Activated T-cell treated with anti-CD3 and anti-CD28 coated beads for 24 hours (primary cell): ENCODE measurements at regions not wholly inside any gene's neighbourhood (a gene's known extent, or its start where the extent isn't known, plus 50 kb on each side); places are given as distances from the start of the nearest gene placed in this dataset.
"Not testable (repeated sequence)": the region's sequence is repeated elsewhere in the genome, so short reads cannot be mapped to it uniquely, and the experiment has no call there.

Experiments
- DNase-seq: peaks from one replicate; pipeline ENCODE4 v3.0.0-alpha.2; 2020; ENCODE audit warnings: low read depth

GRCh38 chr1:234820597-234820996 lies 210.6 kb upstream of the IRF2BP2 start:
- no peak for DNase-seq

GRCh38 chr1:234819845-234820244 lies 209.9 kb upstream of the IRF2BP2 start:
- not testable (repeated sequence) for DNase-seq

- not testable (repeated sequence) for DNase-seq
Measured at GRCh38 chr1:234818040-234818387, 208.0 kb upstream of the IRF2BP2 start.

- DNase-seq, result not testable (repeated sequence)
Measured at GRCh38 chr1:234817313-234818039, 207.5 kb upstream of the IRF2BP2 start.

- not testable (repeated sequence) for DNase-seq
Measured at GRCh38 chr1:234816864-234817263, 206.9 kb upstream of the IRF2BP2 start.

- not testable (repeated sequence) for DNase-seq
Measured at GRCh38 chr1:234816186-234816851, 206.3 kb upstream of the IRF2BP2 start.

- not testable (repeated sequence) for DNase-seq
Measured at GRCh38 chr1:234815295-234815815, 205.4 kb upstream of the IRF2BP2 start.

- DNase-seq, result not testable (repeated sequence)
Measured at GRCh38 chr1:234814235-234814634, 204.3 kb upstream of the IRF2BP2 start.

GRCh38 chr1:234811824-234812223 lies 201.8 kb upstream of the IRF2BP2 start:
- DNase-seq, result not testable (repeated sequence)

GRCh38 chr1:234810726-234811125 lies 200.7 kb upstream of the IRF2BP2 start:
- DNase-seq, result not testable (repeated sequence)

- not testable (repeated sequence) for DNase-seq
Measured at GRCh38 chr1:234809854-234810245, 199.9 kb upstream of the IRF2BP2 start.

GRCh38 chr1:234808943-234809853 lies 199.2 kb upstream of the IRF2BP2 start:
- DNase-seq, result not testable (repeated sequence)

GRCh38 chr1:234808459-234808858 lies 198.5 kb upstream of the IRF2BP2 start:
- not testable (repeated sequence) for DNase-seq

GRCh38 chr1:234807705-234808104 lies 197.7 kb upstream of the IRF2BP2 start:
- not testable (repeated sequence) for DNase-seq

GRCh38 chr1:234802586-234802985 lies 192.6 kb upstream of the IRF2BP2 start:
- DNase-seq, result not testable (repeated sequence)

GRCh38 chr1:234801636-234802035 lies 191.7 kb upstream of the IRF2BP2 start:
- not testable (repeated sequence) for DNase-seq

- not testable (repeated sequence) for DNase-seq
Measured at GRCh38 chr1:234801147-234801546, 191.2 kb upstream of the IRF2BP2 start.

GRCh38 chr1:234800563-234800962 lies 190.6 kb upstream of the IRF2BP2 start:
- not testable (repeated sequence) for DNase-seq

- DNase-seq, result not testable (repeated sequence)
Measured at GRCh38 chr1:234799021-234799689, 189.2 kb upstream of the IRF2BP2 start.

GRCh38 chr1:234797216-234797615 lies 187.2 kb upstream of the IRF2BP2 start:
- DNase-seq, result not testable (repeated sequence)

GRCh38 chr1:234796438-234796792 lies 186.4 kb upstream of the IRF2BP2 start:
- DNase-seq, result not testable (repeated sequence)
